DMS53 treated with DMSO at 0.1 percent for 48 hours (cell line): ENCODE measurements at regions not wholly inside any gene's neighbourhood (a gene's known extent, or its start where the extent isn't known, plus 50 kb on each side); places are given as distances from the start of the nearest gene placed in this dataset.
A peak's percentile ranks its signal among the peaks of the same experiment; 100 is the strongest.

Experiments used
- DNase-seq: peaks from one replicate; lab custom pipeline; 2025; ENCODE audit not compliant: unreplicated experiment; lab: John Stamatoyannopoulos, UW

DNA sequence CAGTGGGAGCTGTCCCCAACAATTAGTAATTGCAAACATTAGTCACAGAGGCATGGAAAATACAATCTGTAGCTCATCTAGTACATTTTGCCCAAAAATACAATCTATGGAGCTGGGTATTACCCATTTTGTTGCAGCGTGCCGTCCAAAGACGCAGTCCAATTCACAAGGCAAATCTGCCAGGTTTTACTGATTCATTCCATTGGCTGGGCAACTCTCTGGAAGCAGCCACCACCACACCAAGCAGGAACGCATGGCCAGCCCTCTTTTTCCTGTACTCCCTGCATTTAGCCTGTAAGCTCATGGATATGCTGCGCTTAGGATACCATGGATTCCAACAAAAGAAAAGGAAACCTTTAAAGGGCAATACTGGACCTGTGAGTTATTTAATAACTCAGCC is 60.5 kb upstream of the ARRDC4 start:
- DNase-seq: no peak

DNA sequence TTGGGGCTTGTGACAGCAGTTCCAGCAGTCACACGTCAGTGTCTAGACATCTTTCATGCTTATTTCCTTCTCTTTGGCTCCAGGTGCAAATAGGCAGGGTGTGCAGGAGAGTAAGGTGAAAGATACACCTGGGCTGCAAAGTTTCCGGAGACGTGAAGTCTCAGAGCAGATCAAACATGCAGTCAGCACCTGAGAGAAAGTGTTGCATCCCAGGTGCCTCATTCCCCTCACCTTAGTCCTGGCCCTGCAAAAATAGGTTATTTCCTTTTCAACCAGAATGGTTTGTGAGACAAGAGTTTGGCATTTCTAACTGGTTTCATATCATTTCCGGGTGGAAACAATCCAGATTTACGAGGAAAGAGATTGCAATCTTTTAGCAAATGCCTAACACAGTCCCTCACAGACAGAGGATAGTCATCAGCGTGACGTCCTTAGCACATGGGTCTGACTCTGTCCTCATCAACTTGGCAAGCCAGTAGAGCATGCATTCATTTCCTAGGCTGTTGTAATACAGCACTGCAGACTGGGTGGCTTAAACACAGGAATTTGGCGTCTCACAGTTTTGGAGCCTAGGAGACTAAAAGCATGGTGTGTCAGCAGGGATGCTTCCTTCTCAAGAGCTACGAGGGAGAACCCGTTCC is 58.2 kb upstream of the ARRDC4 start:
- DNase-seq: no peak

DNA sequence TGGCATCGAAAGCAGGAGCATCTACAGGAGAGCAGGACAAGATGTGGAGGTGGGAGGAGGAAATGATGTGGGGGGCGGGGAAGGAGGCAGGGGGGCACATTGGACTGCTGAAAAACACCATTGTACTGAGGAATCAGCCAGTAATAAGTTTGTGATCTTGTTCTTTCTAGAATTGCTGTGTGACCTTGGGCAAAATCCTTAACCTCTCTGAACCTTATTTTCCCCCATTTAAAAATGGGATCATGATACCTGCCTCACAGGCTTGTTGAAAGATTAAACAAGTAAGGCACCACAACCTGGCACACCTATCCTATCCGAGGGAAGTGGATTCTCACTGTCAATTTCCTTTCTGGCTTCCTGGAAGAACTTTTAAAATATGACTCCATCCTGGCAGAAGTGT is 56.9 kb upstream of the ARRDC4 start:
- DNase-seq: no peak

DNA sequence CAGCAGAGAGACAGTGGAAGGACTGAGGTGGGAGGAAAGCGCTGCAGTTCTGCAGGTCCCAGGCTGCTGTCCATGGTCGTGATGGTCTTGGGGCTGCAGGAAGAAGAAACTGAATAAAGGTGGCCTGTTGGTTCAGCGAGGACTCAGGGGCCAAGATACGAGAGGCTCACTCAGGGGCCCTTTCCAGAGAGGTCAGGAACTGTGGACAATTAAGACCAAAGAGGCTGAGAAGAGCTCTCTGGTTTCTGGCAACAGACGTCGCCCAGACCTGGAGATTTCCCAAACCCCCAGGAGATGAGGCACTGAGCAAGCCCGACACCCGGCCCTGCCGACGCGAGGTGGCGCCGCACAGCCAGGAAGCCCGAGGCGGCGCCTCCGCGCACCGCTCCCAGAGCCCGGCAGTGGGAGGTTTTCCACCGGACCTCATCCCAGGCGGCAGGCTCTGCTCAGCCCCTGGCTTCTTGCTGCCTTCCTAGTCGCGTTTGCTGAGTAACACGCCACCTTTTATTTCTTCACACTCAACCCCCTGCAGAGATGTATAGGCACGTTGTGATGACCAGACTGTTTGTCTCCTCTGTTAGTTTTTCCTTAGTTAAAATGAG is 56.4 kb upstream of the ARRDC4 start:
- no peak for DNase-seq

DNA sequence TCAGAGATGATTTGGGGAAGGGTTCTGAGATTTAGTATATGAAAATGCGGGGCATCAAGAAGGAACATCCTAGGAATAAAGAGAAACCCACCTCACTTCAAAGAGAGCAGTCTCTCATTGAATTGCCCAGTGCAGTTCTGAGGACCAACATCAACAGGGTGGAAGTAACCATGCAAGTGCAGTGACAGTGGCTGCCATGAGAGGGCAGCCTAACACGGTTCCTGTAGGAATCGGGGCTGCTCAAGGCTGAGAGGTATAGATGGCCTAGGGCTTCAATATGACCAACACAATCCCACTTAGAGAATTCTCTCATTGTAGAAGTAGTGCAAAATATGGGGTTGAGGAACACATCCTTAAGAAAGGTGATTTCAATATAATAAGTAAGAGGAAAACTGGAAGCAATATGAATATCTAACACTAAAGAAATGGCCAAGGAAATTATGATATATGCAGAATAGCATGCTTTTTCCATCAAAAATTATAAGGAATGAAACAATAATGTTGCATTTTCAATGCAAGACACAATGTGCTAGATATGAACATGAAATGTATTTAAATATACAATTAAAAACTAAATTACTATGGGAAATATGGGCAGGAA is 51.1 kb upstream of the ARRDC4 start:
- peak; percentile 15 for DNase-seq
